ENCODE measurements at regions not wholly inside any gene's neighbourhood (a gene's known extent, or its start where the extent isn't known, plus 50 kb on each side); places are given as distances from the start of the nearest gene placed in this dataset.

DNA sequence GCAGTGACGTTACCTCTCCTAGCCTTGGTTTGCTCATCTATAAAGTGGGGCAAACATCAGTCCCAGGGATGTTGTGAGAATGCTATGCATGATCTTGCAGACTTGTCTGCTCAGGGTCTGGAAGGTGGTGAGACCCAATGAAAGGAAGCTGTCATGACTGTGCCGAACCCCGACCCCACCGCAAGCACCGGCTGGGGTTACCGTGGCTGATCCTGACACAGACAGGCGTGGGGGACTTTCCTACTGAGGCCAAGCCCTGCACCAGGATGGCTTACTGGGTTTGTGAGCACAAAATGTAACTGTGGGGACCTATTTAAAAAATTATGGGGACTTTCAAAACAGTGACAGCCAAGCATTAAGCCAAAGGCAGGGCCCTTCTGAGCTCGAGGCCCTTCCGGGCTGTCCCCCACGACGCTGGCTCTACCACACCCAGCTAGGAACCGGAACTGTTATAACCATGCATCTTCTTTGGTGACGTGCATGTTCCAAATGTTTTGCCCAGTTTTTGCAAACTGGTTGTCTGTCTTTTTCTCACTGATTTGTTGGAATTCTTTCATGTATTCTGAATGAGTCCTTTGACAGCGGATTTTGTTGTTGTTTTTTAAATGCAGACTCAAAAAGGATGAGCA, 76.6 kb upstream of the PMEPA1 start:
- no peak overlapping the region for H2AFZ ChIP-seq (ENCODE audit: low read length)
- H3K4me2 ChIP-seq (ENCODE audit: low read depth, low read length, poor library complexity, severe bottlenecking), result no peak overlapping the region
- H3K9ac ChIP-seq (ENCODE audit: low read depth, low read length, poor library complexity, severe bottlenecking), result no peak overlapping the region
- H3K9me3 ChIP-seq (ENCODE audit: insufficient read depth, low read depth, low read length), result no peaks in the 10 kb centered on the region
- no peaks in the 10 kb centered on the region for H3K79me2 ChIP-seq (ENCODE audit: insufficient read depth, low read length)
- no peaks in the 10 kb centered on the region for H3K36me3 ChIP-seq (ENCODE audit: insufficient read depth, low read length)
- no peaks in the 10 kb centered on the region for H3K27me3 ChIP-seq (ENCODE audit: insufficient read depth, low read length, poor library complexity, severe bottlenecking)
- no peaks in the 10 kb centered on the region for H4K20me1 ChIP-seq (ENCODE audit: insufficient read depth, low read length, poor library complexity, severe bottlenecking)
- H3K4me1 ChIP-seq (ENCODE audit: insufficient read depth, low read length, poor library complexity, severe bottlenecking), result no peaks in the 10 kb centered on the region
- no peak for TF ChIP-seq EZH2phosphoT487 (IDR thresholded peaks at IDR 0.05; ENCODE audit: borderline replicate concordance)
- TF ChIP-seq, protein P1, sequence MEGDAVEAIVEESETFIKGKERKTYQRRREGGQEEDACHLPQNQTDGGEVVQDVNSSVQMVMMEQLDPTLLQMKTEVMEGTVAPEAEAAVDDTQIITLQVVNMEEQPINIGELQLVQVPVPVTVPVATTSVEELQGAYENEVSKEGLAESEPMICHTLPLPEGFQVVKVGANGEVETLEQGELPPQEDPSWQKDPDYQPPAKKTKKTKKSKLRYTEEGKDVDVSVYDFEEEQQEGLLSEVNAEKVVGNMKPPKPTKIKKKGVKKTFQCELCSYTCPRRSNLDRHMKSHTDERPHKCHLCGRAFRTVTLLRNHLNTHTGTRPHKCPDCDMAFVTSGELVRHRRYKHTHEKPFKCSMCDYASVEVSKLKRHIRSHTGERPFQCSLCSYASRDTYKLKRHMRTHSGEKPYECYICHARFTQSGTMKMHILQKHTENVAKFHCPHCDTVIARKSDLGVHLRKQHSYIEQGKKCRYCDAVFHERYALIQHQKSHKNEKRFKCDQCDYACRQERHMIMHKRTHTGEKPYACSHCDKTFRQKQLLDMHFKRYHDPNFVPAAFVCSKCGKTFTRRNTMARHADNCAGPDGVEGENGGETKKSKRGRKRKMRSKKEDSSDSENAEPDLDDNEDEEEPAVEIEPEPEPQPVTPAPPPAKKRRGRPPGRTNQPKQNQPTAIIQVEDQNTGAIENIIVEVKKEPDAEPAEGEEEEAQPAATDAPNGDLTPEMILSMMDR (conservative IDR thresholded peaks at IDR 0.05; ENCODE audit: low read length), result no peak
- H3K9me2 ChIP-seq (replicated peaks; ENCODE audit: low read depth, low read length), result no peaks in the 10 kb centered on the region
- no peaks in the 10 kb centered on the region for H3F3A ChIP-seq (ENCODE audit: low read depth)
- H3K4me3 ChIP-seq (ENCODE audit: low read length, poor library complexity, severe bottlenecking), result no peak overlapping the region

DNA sequence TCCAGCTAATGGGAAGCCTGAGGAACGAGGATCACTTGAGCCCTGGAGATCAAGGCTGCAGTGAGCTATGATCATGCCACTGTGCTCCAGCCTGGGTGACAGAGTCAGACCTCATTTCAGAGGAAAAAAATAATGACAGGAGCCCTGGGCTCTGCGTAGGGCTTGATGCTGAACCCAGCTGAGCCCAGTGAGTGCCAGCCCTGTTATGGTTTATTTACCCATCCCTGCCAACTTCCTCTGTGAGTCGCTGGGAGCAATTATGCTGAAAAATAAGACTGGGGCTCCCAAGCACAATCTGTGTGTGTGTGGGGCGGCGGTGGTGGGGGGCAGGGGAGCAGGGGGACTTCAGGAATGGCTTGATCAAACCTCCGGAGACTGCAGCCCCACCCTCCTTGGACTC, 75.9 kb upstream of the PMEPA1 start:
- no peaks in the 10 kb centered on the region for H3F3A ChIP-seq (ENCODE audit: low read depth)
- H2AFZ ChIP-seq (ENCODE audit: low read length), result no peak overlapping the region
- no peak overlapping the region for H3K4me2 ChIP-seq (ENCODE audit: low read depth, low read length, poor library complexity, severe bottlenecking)
- no peaks in the 10 kb centered on the region for H3K9me3 ChIP-seq (ENCODE audit: insufficient read depth, low read depth, low read length)
- H3K79me2 ChIP-seq (ENCODE audit: insufficient read depth, low read length), result no peaks in the 10 kb centered on the region
- H3K9ac ChIP-seq (ENCODE audit: low read depth, low read length, poor library complexity, severe bottlenecking), result no peak overlapping the region
- H3K4me3 ChIP-seq (ENCODE audit: low read length, poor library complexity, severe bottlenecking), result no peak overlapping the region
- no peaks in the 10 kb centered on the region for H3K4me1 ChIP-seq (ENCODE audit: insufficient read depth, low read length, poor library complexity, severe bottlenecking)
- no peak for TF ChIP-seq EZH2phosphoT487 (IDR thresholded peaks at IDR 0.05; ENCODE audit: borderline replicate concordance)
- TF ChIP-seq, protein P1 (conservative IDR thresholded peaks at IDR 0.05; ENCODE audit: low read length), result no peak
- H3K27me3 ChIP-seq (ENCODE audit: insufficient read depth, low read length, poor library complexity, severe bottlenecking), result no peaks in the 10 kb centered on the region
- H4K20me1 ChIP-seq (ENCODE audit: insufficient read depth, low read length, poor library complexity, severe bottlenecking), result no peaks in the 10 kb centered on the region
- H3K36me3 ChIP-seq (ENCODE audit: insufficient read depth, low read length), result no peaks in the 10 kb centered on the region
- H3K9me2 ChIP-seq (replicated peaks; ENCODE audit: low read depth, low read length), result no peaks in the 10 kb centered on the region

DNA sequence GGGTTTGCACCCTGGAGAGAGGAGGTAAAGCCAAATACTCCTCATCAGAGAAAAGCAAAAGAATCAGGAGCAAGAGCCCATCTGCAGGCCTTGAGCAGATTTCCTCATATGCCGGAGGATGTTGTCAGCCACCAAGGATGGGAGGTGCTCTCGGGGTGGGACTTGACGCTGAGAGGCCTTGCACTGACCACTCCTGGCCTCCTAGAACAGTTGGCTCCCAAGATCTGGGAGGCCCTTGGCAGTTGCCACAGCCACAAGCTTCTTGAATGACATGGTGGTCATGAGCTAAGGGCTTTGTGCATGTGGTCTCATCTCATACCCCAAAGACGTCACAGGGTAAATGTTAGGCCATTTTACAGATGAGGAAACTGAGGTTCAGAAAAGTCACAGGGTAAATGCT, 75.2 kb upstream of the PMEPA1 start:
- Histone ChIP-seq H3K4me1 (ENCODE audit: insufficient read depth, low read length, poor library complexity, severe bottlenecking) (no peaks in the 10 kb centered on the region), H3K79me2 (ENCODE audit: insufficient read depth, low read length) (no peaks in the 10 kb centered on the region), H3K27me3 (ENCODE audit: insufficient read depth, low read length, poor library complexity, severe bottlenecking) (no peaks in the 10 kb centered on the region), H3K9me3 (ENCODE audit: insufficient read depth, low read depth, low read length) (no peaks in the 10 kb centered on the region), H3K4me2 (ENCODE audit: low read depth, low read length, poor library complexity, severe bottlenecking) (no peak overlapping the region), H3K9ac (ENCODE audit: low read depth, low read length, poor library complexity, severe bottlenecking) (no peak overlapping the region), H3K4me3 (ENCODE audit: low read length, poor library complexity, severe bottlenecking) (no peak overlapping the region), H3K9me2 (replicated peaks; ENCODE audit: low read depth, low read length) (no peaks in the 10 kb centered on the region), H3K36me3 (ENCODE audit: insufficient read depth, low read length) (no peaks in the 10 kb centered on the region), H2AFZ (ENCODE audit: low read length) (no peak overlapping the region), H3F3A (ENCODE audit: low read depth) (no peaks in the 10 kb centered on the region), H4K20me1 (ENCODE audit: insufficient read depth, low read length, poor library complexity, severe bottlenecking) (no peaks in the 10 kb centered on the region)
- TF ChIP-seq, protein P1 (conservative IDR thresholded peaks at IDR 0.05; ENCODE audit: low read length), result no peak
